ENCODE measurements at regions not wholly inside any gene's neighbourhood (a gene's known extent, or its start where the extent isn't known, plus 50 kb on each side); places are given as distances from the start of the nearest gene placed in this dataset.

- Histone ChIP-seq H2BK15ac (ENCODE audit: low read depth, low read length) (no peak overlapping the region), H3K56ac (ENCODE audit: extremely low read depth, insufficient read depth, low read length) (no peak overlapping the region), H3K4me3 (ENCODE audit: insufficient read depth, low read depth, low read length) (no peak overlapping the region), H3K4ac (ENCODE audit: low read depth, low read length) (no peak overlapping the region), H4K5ac (ENCODE audit: low read depth, low read length) (no peak overlapping the region), H3K18ac (ENCODE audit: low read depth, low read length) (no peak overlapping the region), H3K9me3 (ENCODE audit: control insufficient read depth, insufficient read depth, low read length) (no peaks in the 10 kb centered on the region), H3K79me1 (ENCODE audit: low read depth in 1 of 2, low read length in 2 of 2) (no peaks in the 10 kb centered on the region), H4K8ac (ENCODE audit: low read depth in 2 of 2, low read length in 2 of 2) (no peak overlapping the region), H3K4me1 (ENCODE audit: control insufficient read depth, insufficient read depth, low read length) (no peaks in the 10 kb centered on the region), H3K4me2 (ENCODE audit: low read depth, low read length) (no peak overlapping the region), H4K91ac (ENCODE audit: insufficient read depth, low read depth, low read length) (no peak overlapping the region), H3K9me1 (ENCODE audit: insufficient read depth, low read length) (no peaks in the 10 kb centered on the region), H2AFZ (replicated peaks; ENCODE audit: low read length, poor library complexity) (no peak overlapping the region), H2BK120ac (ENCODE audit: low read depth, low read length) (no peak overlapping the region), H3K36me3 (ENCODE audit: control insufficient read depth, insufficient read depth, low read length) (no peaks in the 10 kb centered on the region), H4K20me1 (ENCODE audit: insufficient read depth, low read length) (no peaks in the 10 kb centered on the region), H2AK5ac (ENCODE audit: low read depth, low read length) (no peak overlapping the region), H3K27me3 (ENCODE audit: control insufficient read depth, insufficient read depth, low read length) (peaks cover 4% of the 10 kb centered on the region), H2AK9ac (replicated peaks; ENCODE audit: low read depth, low read length, poor library complexity) (no peak overlapping the region), H3K14ac (replicated peaks; ENCODE audit: low read depth, low read length) (no peak overlapping the region), H3K9ac (ENCODE audit: low read depth, low read length) (no peak overlapping the region), H3K27ac (ENCODE audit: insufficient read depth, low read length) (no peak overlapping the region), H2BK20ac (ENCODE audit: low read depth, low read length) (no peak overlapping the region), H3K23ac (ENCODE audit: low read depth, low read length) (no peak overlapping the region), H2BK5ac (ENCODE audit: low read depth, low read length, poor library complexity, severe bottlenecking) (no peak overlapping the region)
- ATAC-seq (ENCODE audit: low read depth) = no peak
- intact Hi-C loops (cut with micrococcal nuclease) = loop anchor here (10.0 kb wide), 1 partner anchor 403 kb away; no protein-coding TSS in a partner anchor
- ChIA-PET POLR2A (ENCODE audit: unreplicated experiment) (no interaction called here), CTCF (no interaction called here)
- in situ Hi-C loops (cut with MboI; ENCODE audit: low sequenced_read_pairs) = no loop called here
- no peak for DNase-seq
- no CpG with 5 or more reads among the region's 1 CpG for WGBS, 2 experiments (ENCODE audit: extremely low coverage in 2 of 2, insufficient read length in 1 of 2)
- no TSS peak for BruUV-seq (replicated peaks)
- TF ChIP-seq RAD21 (IDR thresholded peaks at IDR 0.05; ENCODE audit: low read length) (no peak), SMC3 (IDR thresholded peaks at IDR 0.05; ENCODE audit: low read depth, low read length) (no peak), RCOR1 (IDR thresholded peaks at IDR 0.05; ENCODE audit: insufficient replicate concordance, low read length) (no peak), CEBPB (IDR thresholded peaks at IDR 0.05; ENCODE audit: low read depth, low read length) (no peak), MAZ (IDR thresholded peaks at IDR 0.05; ENCODE audit: borderline replicate concordance, low read depth, low read length) (no peak), RFX5 (IDR thresholded peaks at IDR 0.05; ENCODE audit: low read depth, low read length) (no peak), MAFK (IDR thresholded peaks at IDR 0.05; ENCODE audit: low read depth, low read length) (no peak)
- dilution Hi-C loops (cut with HindIII; ENCODE audit: low sequenced_read_pairs, unreplicated experiment) = no loop called here
Observed at GRCh38 chr6:125562156-125562555, 187.3 kb upstream of the HEY2 start.
